LNCAP (cell line): ENCODE measurements at regions not wholly inside any gene's neighbourhood (a gene's known extent, or its start where the extent isn't known, plus 50 kb on each side); places are given as distances from the start of the nearest gene placed in this dataset.

Experiments used
- TF ChIP-seq, protein P1 (sequence below): fragments of 450-650 bp; IDR thresholded peaks from 2 replicates; pipeline ENCODE4 v1.5.1; 2017; ENCODE audit warnings: mild to moderate bottlenecking

DNA sequence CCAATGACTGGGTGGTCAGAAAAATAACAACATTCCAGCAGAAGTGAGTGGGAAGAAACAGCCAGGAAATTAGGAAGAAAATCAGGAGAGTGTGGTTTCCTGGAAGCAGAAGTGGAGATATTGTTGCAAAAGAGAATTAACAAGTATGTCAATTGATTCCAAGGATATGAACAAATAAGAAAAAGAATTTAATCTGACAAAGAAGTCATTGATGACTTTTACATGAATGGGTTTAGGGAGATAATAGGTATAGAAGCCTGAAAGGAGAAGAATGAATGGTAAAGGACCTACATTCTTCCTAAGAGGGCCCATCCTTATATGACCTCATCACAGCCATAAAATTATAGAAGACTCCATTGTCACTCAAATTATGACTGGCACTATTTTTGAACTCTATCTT, 1440.1 kb downstream of the OTOL1 start:
- TF ChIP-seq, protein P1, sequence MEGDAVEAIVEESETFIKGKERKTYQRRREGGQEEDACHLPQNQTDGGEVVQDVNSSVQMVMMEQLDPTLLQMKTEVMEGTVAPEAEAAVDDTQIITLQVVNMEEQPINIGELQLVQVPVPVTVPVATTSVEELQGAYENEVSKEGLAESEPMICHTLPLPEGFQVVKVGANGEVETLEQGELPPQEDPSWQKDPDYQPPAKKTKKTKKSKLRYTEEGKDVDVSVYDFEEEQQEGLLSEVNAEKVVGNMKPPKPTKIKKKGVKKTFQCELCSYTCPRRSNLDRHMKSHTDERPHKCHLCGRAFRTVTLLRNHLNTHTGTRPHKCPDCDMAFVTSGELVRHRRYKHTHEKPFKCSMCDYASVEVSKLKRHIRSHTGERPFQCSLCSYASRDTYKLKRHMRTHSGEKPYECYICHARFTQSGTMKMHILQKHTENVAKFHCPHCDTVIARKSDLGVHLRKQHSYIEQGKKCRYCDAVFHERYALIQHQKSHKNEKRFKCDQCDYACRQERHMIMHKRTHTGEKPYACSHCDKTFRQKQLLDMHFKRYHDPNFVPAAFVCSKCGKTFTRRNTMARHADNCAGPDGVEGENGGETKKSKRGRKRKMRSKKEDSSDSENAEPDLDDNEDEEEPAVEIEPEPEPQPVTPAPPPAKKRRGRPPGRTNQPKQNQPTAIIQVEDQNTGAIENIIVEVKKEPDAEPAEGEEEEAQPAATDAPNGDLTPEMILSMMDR = no peak

DNA sequence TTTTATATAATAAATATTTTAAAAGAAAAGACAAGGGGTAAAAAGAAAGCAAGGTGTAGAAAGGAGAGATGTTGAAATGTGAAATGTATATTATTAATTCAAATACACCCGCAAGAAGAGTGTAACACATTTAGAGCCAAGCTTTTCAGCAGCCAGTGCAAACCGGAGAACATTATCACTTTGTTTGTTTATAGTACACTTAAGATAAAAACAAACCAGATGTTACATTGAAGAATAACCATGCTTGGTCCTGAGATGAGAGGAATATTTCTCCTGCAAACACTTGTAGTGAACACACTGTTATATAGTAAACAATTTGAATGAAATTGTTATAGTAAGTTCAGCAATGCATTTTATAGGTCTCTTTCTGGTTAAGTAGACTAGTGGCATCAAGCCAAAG, 1441.5 kb downstream of the OTOL1 start:
- TF ChIP-seq, protein P1 = no peak

DNA sequence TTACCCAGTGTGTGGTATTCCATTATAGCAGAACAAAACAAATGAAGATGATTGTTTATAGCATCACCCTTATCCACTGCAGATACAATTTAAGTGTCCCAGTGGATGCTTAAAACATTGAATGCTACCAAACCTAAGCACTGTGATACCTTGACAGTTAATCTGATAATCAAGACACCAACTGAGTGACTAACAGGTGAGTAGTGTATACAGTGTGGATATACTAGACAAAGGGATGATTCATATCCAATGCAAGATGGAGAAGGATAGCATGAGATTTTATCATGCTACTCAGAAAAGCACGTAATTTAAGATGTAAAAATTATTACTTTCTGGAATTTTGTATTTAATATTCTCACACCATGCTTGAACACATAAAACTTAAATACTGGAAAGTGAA, 1449.0 kb downstream of the OTOL1 start:
- TF ChIP-seq, protein P1 = no peak

DNA sequence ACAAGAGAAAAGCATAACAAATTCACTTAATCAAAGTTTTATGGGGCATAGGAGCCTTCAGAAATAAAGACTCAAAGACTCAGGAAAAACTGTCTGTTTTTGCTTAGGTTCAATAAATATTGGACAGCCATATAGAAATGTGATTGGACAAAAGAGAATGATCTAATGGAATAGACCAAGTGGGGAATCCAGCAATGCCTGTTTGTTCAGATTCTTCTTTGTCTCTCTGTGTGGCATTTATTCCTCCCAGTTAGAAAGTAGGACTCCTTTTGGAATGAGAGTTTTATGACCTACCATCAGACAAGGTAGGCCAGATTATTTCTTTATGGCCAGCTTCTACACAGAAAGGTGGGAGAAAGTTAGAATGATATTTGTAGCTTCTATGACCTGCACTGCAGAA, 1460.1 kb downstream of the OTOL1 start:
- TF ChIP-seq, protein P1 = no peak

DNA sequence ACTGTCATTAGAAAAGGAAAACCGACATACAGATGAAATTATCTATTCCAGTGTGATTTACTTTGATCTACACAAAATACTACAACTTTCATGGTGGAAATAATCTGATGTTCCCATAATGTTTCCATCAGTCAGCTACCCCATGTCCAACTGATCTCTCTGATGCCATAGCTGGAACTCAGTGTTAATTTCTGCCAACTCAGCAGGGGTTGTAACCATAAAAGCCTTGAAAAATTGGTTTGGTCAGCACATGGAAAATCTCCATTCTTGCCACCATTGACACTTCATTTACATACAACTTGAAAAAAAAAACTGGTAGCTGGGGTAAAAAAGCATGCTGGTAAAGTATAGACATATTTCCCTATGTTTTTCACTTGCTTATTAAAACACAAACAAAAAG, 1463.7 kb downstream of the OTOL1 start:
- TF ChIP-seq, protein P1 = no peak

DNA sequence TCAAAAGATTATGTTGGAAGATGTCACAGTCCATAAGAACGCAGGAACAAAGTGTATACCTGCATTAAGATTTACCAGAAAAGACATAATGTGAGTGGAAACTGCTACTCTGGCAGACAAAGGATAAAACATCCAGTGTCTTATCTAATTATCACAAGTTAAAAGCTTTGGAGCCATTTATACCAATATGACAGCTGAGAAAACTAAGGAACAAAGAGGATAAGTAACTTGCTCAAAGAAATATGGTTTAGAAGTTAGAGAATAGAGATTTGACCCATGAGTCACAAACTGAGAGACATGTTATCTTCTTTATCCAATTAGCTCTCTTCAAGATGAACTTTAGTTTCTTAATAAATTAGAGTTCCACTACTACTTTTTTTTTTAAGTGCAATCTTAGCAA, 1473.7 kb downstream of the OTOL1 start:
- TF ChIP-seq, protein P1 = no peak

DNA sequence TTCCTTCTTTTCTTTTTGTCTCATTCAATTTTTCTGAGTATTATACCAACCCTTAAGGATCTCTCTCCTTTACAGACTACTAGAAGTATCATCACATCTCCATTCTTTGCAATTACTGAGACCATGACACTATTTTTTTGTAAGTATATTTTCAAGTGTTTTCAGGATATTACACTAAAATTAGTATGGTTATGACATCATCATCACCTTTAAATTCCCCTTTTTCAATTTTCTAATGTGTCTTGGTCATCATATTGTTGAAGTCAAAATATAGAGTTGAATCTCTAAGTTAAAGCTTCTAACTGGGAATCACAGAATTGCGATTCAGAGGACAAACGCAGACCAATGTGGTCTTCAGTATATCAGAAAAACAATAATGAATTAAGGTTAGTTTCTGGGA, 1475.1 kb downstream of the OTOL1 start:
- TF ChIP-seq, protein P1 = no peak

DNA sequence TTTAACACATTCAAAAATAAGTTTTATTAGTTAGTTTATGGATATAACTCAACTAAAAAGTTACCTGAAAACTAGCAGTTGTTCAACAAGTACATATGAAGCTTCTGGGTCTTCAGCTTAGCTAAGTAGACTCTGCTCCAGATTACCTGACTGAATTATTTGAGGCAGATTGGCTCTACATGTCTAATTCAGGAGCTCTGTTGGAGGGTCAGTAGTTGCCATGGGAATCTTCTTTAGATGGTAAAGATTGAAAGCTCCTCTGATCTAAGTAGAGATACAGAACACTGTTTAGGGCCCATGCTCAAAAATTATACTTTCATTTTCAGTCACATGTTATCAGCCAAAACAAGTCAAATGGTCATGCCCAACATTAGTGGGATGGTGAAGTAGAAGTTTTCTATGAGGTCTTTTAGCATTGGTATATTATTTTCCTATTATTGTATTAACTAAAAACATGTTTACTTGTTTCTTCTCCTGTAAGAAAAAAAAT, 1476.9 kb downstream of the OTOL1 start:
- TF ChIP-seq, protein P1 = no peak
